ENCODE measurements at regions not wholly inside any gene's neighbourhood (a gene's known extent, or its start where the extent isn't known, plus 50 kb on each side); places are given as distances from the start of the nearest gene placed in this dataset.

- peak overlapping the region; percentile 10 for H3K9ac ChIP-seq (ENCODE audit: control insufficient read depth, extremely low read depth, insufficient read depth, low read length)
Measured at GRCh38 chr6:3912361-3913076, 63.3 kb downstream of the FAM50B start.

GRCh38 chr6:3913077-3913957 is 64.1 kb downstream of the FAM50B start:
- FAIRE-seq = peak; percentile 79
- no peaks in the 10 kb centered on the region for H4K20me1 ChIP-seq (ENCODE audit: control insufficient read depth, extremely low read depth, insufficient read depth, low read length)

More at GRCh38 chr6:3912361-3913076, 63.3 kb downstream of the FAM50B start:
- dilution Hi-C loops (cut with MboI; ENCODE audit: extremely low pct_ligation_motif_present, low sequenced_read_pairs) = no loop called here
- no peak for TF ChIP-seq EZH2 (IDR thresholded peaks at IDR 0.05; ENCODE audit: low read length)
- no peak for TF ChIP-seq CTCF (optimal IDR thresholded peaks at IDR 0.05 in 1 of 3, IDR thresholded peaks at IDR 0.05 in 1 of 3, conservative IDR thresholded peaks at IDR 0.05 in 1 of 3; ENCODE audit: extremely low read depth in 1 of 3, insufficient read depth in 2 of 3, low read length in 3 of 3)
- peaks cover 3% of the 10 kb centered on the region for H3K9me3 ChIP-seq (ENCODE audit: control insufficient read depth, low read depth, low read length)
- H2AFZ ChIP-seq (ENCODE audit: control insufficient read depth, low read length) = no peak overlapping the region
- peak overlapping the region; percentile 50 for H3K27ac ChIP-seq (ENCODE audit: control insufficient read depth, insufficient read depth, low read length)
- peak overlapping the region; percentile 68 for H3K4me2 ChIP-seq (ENCODE audit: control insufficient read depth, extremely low read depth, insufficient read depth, low read depth, low read length)
- H4K20me1 ChIP-seq (ENCODE audit: control insufficient read depth, extremely low read depth, insufficient read depth, low read length) = no peaks in the 10 kb centered on the region
- H3K4me1 ChIP-seq (ENCODE audit: control insufficient read depth, extremely low read depth, insufficient read depth, low read length) = peaks cover 30% of the 10 kb centered on the region
- no peaks in the 10 kb centered on the region for H3K9me1 ChIP-seq (ENCODE audit: control insufficient read depth, extremely low read depth, insufficient read depth, low read length)
- no peaks in the 10 kb centered on the region for H3K79me2 ChIP-seq (ENCODE audit: control insufficient read depth, insufficient read depth, low read length)
- no peaks in the 10 kb centered on the region for H3K27me3 ChIP-seq (ENCODE audit: control insufficient read depth, extremely low read depth, insufficient read depth, low read length)
- DNase-seq (ENCODE audit: low read depth, low spot score) (no peak), FAIRE-seq (no peak)
- H3K4me3 ChIP-seq (ENCODE audit: control insufficient read depth in 2 of 3, extremely low read depth in 1 of 3, insufficient read depth in 2 of 3, low read depth in 1 of 3, low read length in 3 of 3) = peak overlapping the region in 1 of 3 experiments; percentile 11
- no peaks in the 10 kb centered on the region for H3K36me3 ChIP-seq (ENCODE audit: control insufficient read depth in 2 of 2, extremely low read depth in 1 of 2, insufficient read depth in 2 of 2, low read length in 2 of 2)

More at GRCh38 chr6:3913077-3913957, 64.1 kb downstream of the FAM50B start:
- DNase-seq (ENCODE audit: low read depth, low spot score) = peak; percentile 67
- H3K36me3 ChIP-seq (ENCODE audit: control insufficient read depth in 2 of 2, extremely low read depth in 1 of 2, insufficient read depth in 2 of 2, low read length in 2 of 2) = no peaks in the 10 kb centered on the region
- peaks cover 3% of the 10 kb centered on the region for H3K9me3 ChIP-seq (ENCODE audit: control insufficient read depth, low read depth, low read length)
- no peak for TF ChIP-seq CTCF (optimal IDR thresholded peaks at IDR 0.05 in 1 of 3, IDR thresholded peaks at IDR 0.05 in 1 of 3, conservative IDR thresholded peaks at IDR 0.05 in 1 of 3; ENCODE audit: extremely low read depth in 1 of 3, insufficient read depth in 2 of 3, low read length in 3 of 3)
- TF ChIP-seq EZH2 (IDR thresholded peaks at IDR 0.05; ENCODE audit: low read length) = no peak
- no peaks in the 10 kb centered on the region for H3K27me3 ChIP-seq (ENCODE audit: control insufficient read depth, extremely low read depth, insufficient read depth, low read length)
- H3K9me1 ChIP-seq (ENCODE audit: control insufficient read depth, extremely low read depth, insufficient read depth, low read length) = no peaks in the 10 kb centered on the region
- peak overlapping the region; percentile 68 for H3K4me2 ChIP-seq (ENCODE audit: control insufficient read depth, extremely low read depth, insufficient read depth, low read depth, low read length)
- peaks cover 30% of the 10 kb centered on the region for H3K4me1 ChIP-seq (ENCODE audit: control insufficient read depth, extremely low read depth, insufficient read depth, low read length)
- H3K27ac ChIP-seq (ENCODE audit: control insufficient read depth, insufficient read depth, low read length) = peak overlapping the region; percentile 50
- no peak overlapping the region for H2AFZ ChIP-seq (ENCODE audit: control insufficient read depth, low read length)
- peak overlapping the region in 1 of 3 experiments; percentile 52 for H3K4me3 ChIP-seq (ENCODE audit: control insufficient read depth in 2 of 3, extremely low read depth in 1 of 3, insufficient read depth in 2 of 3, low read depth in 1 of 3, low read length in 3 of 3)
- H3K9ac ChIP-seq (ENCODE audit: control insufficient read depth, extremely low read depth, insufficient read depth, low read length) = peak overlapping the region; percentile 18
- dilution Hi-C loops (cut with MboI; ENCODE audit: extremely low pct_ligation_motif_present, low sequenced_read_pairs) = no loop called here
- H3K79me2 ChIP-seq (ENCODE audit: control insufficient read depth, insufficient read depth, low read length) = no peaks in the 10 kb centered on the region
